HFFc6 (cell line): ENCODE measurements at regions not wholly inside any gene's neighbourhood (a gene's known extent, or its start where the extent isn't known, plus 50 kb on each side); places are given as distances from the start of the nearest gene placed in this dataset.
"Not testable (repeated sequence)": the region's sequence is repeated elsewhere in the genome, so short reads cannot be mapped to it uniquely, and the experiment has no call there.

Experiments used
- DNase-seq: peaks from one replicate; pipeline ENCODE4 v3.0.0-alpha.2; 2018
- H3K27ac Mint-ChIP-seq: 2 replicates; pipeline ENCODE4 v1.8.0; 2020; ENCODE audit warnings: mild to moderate bottlenecking, mixed read lengths
- H3K27me3 Mint-ChIP-seq: 2 replicates; pipeline ENCODE4 v1.8.0; 2021; ENCODE audit warnings: mild to moderate bottlenecking, moderate library complexity, mixed read lengths; ENCODE audit not compliant: insufficient read depth
- H3K36me3 Mint-ChIP-seq: 2 replicates; pipeline ENCODE4 v1.8.0; 2021; ENCODE audit warnings: low read depth, mixed read lengths
- H3K4me1 Mint-ChIP-seq: 2 replicates; pipeline ENCODE4 v1.8.0; 2020; ENCODE audit warnings: low read depth, mixed read lengths
- H3K4me3 Mint-ChIP-seq: 2 replicates; pipeline ENCODE4 v1.8.0; 2020; ENCODE audit warnings: mild to moderate bottlenecking, moderate library complexity, mixed read lengths
- H3K9me3 Mint-ChIP-seq: 2 replicates; pipeline ENCODE4 v1.8.0; 2020; ENCODE audit warnings: mild to moderate bottlenecking, mixed read lengths
- TF ChIP-seq, protein P1 (sequence below): fragments of 200-600 bp; sonication (generic); IDR thresholded peaks from 2 replicates; pipeline ENCODE4 v1.5.0; 2021; ENCODE audit warnings: antibody characterized with exemption, mild to moderate bottlenecking

- TF ChIP-seq, protein P1, sequence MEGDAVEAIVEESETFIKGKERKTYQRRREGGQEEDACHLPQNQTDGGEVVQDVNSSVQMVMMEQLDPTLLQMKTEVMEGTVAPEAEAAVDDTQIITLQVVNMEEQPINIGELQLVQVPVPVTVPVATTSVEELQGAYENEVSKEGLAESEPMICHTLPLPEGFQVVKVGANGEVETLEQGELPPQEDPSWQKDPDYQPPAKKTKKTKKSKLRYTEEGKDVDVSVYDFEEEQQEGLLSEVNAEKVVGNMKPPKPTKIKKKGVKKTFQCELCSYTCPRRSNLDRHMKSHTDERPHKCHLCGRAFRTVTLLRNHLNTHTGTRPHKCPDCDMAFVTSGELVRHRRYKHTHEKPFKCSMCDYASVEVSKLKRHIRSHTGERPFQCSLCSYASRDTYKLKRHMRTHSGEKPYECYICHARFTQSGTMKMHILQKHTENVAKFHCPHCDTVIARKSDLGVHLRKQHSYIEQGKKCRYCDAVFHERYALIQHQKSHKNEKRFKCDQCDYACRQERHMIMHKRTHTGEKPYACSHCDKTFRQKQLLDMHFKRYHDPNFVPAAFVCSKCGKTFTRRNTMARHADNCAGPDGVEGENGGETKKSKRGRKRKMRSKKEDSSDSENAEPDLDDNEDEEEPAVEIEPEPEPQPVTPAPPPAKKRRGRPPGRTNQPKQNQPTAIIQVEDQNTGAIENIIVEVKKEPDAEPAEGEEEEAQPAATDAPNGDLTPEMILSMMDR: no peak
- H3K4me3 Mint-ChIP-seq: no peak overlapping the region
- H3K36me3 Mint-ChIP-seq: no peaks in the 10 kb centered on the region
- peaks cover 22% of the 10 kb centered on the region for H3K9me3 Mint-ChIP-seq
- H3K27me3 Mint-ChIP-seq: no peaks in the 10 kb centered on the region; the same call in 1 of the 2 replicates
- H3K4me1 Mint-ChIP-seq: no peaks in the 10 kb centered on the region
- no peak for DNase-seq
- no peak overlapping the region for H3K27ac Mint-ChIP-seq
Observed at GRCh38 chr10:36421992-36422391, 703.4 kb upstream of the ANKRD30A start.

GRCh38 chr10:36416513-36416912 lies 708.9 kb upstream of the ANKRD30A start:
- DNase-seq: no peak
- H3K27ac Mint-ChIP-seq: no peak overlapping the region
- H3K36me3 Mint-ChIP-seq: no peaks in the 10 kb centered on the region
- H3K9me3 Mint-ChIP-seq: peaks cover 24% of the 10 kb centered on the region
- H3K4me1 Mint-ChIP-seq: no peaks in the 10 kb centered on the region
- TF ChIP-seq, protein P1: no peak
- no peak overlapping the region for H3K4me3 Mint-ChIP-seq
- H3K27me3 Mint-ChIP-seq: peaks cover 2% of the 10 kb centered on the region

- no peaks in the 10 kb centered on the region for H3K36me3 Mint-ChIP-seq
- H3K27ac Mint-ChIP-seq: no peak overlapping the region
- H3K9me3 Mint-ChIP-seq: peaks cover 20% of the 10 kb centered on the region
- no peak overlapping the region for H3K4me3 Mint-ChIP-seq
- no peak for DNase-seq
- TF ChIP-seq, protein P1: no peak
- H3K4me1 Mint-ChIP-seq: no peaks in the 10 kb centered on the region
- peaks cover 2% of the 10 kb centered on the region for H3K27me3 Mint-ChIP-seq
Observed at GRCh38 chr10:36412942-36413341, 712.5 kb upstream of the ANKRD30A start.

DNA sequence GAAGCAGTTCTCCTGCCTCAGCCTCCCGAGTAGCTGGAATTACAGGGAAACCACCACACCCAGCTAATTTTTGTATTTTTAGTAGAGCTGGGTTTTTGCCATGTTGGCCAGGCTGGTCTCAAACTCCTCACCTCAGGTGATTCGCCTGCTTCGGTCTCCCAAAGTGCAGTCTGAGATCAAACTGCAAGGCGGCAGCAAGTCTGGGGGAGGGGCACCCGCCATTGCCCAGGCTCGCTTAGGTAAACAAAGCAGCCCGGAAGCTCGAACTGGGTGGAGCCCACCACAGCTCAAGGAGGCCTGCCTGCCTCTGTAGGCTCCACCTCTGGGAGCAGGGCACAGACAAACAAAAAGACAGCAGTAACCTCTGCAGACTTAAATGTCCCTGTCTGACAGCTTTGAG lies 725.2 kb upstream of the ANKRD30A start:
- not testable (repeated sequence) for H3K4me3 Mint-ChIP-seq, H3K4me1 Mint-ChIP-seq, H3K9me3 Mint-ChIP-seq, DNase-seq, H3K27ac Mint-ChIP-seq, H3K27me3 Mint-ChIP-seq, H3K36me3 Mint-ChIP-seq

DNA sequence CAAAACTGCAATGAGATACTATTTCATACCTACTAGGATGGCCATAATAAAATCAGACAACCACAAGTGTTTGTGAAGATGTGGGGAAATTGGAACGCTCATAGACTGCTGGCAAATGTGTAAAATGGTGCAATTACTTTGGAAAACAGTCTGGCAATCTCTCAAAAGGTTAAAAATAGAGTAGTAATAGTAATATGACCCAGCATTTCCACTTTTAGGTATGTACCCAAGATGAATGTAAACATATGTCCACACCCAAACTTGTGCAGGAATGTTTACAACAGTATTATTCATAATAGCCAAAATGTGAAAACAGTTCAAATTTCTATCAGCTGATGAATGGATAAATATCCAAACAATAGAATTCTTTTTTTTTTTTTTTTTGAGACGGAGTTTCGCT lies 731.6 kb upstream of the ANKRD30A start:
- Mint-ChIP-seq H3K27ac (no peak overlapping the region), H3K9me3 (peaks cover 27% of the 10 kb centered on the region), H3K27me3 (no peaks in the 10 kb centered on the region), H3K36me3 (0 out of 2 replicates have a peak, but pooled peaks cover 4% of the 10 kb centered on the region), H3K4me3 (no peak overlapping the region), H3K4me1 (no peaks in the 10 kb centered on the region)
- DNase-seq: no peak
- TF ChIP-seq, protein P1: no peak

DNA sequence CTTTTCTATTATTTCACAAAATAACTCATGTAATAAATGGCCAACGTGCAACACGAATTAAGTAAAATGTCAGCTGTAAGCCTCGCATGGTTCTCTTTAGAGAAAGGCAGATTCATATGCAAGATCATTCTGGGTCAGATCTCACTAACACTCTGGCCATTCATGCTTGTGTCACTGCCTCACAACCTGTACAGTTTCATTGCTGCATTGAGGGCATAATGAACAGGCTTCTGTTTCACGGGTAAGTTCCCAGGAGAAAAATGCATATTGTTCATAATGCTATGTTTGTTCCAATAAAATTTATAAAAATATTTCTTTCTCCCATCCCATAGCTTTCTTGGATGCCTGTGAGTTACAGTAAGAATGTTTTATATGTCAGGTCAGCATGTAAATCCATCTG lies 734.0 kb upstream of the ANKRD30A start:
- Mint-ChIP-seq H3K4me1 (no peaks in the 10 kb centered on the region), H3K4me3 (no peak overlapping the region), H3K9me3 (peaks cover 30% of the 10 kb centered on the region), H3K36me3 (0 out of 2 replicates have a peak, but pooled peaks cover 4% of the 10 kb centered on the region), H3K27me3 (no peaks in the 10 kb centered on the region), H3K27ac (no peak overlapping the region)
- TF ChIP-seq, protein P1: no peak
- no peak for DNase-seq
